MM.1S (cell line): ENCODE measurements at regions not wholly inside any gene's neighbourhood (a gene's known extent, or its start where the extent isn't known, plus 50 kb on each side); places are given as distances from the start of the nearest gene placed in this dataset.

ENCODE experiments used
- EZH2 ChIP-seq: fragments of 300-600 bp; sonication (generic); optimal IDR thresholded peaks from 2 replicates; pipeline ENCODE3; 2017; ENCODE audit warnings: low read depth, mild to moderate bottlenecking, antibody characterized with exemption, low read length, mixed read lengths
- TF ChIP-seq, protein P1 (sequence below): fragments of 300-600 bp; sonication (generic); IDR thresholded peaks from 2 replicates; pipeline ENCODE4 v1.5.1; 2016; ENCODE audit warnings: antibody characterized with exemption, low read length, mixed read lengths

- TF ChIP-seq, protein P1, sequence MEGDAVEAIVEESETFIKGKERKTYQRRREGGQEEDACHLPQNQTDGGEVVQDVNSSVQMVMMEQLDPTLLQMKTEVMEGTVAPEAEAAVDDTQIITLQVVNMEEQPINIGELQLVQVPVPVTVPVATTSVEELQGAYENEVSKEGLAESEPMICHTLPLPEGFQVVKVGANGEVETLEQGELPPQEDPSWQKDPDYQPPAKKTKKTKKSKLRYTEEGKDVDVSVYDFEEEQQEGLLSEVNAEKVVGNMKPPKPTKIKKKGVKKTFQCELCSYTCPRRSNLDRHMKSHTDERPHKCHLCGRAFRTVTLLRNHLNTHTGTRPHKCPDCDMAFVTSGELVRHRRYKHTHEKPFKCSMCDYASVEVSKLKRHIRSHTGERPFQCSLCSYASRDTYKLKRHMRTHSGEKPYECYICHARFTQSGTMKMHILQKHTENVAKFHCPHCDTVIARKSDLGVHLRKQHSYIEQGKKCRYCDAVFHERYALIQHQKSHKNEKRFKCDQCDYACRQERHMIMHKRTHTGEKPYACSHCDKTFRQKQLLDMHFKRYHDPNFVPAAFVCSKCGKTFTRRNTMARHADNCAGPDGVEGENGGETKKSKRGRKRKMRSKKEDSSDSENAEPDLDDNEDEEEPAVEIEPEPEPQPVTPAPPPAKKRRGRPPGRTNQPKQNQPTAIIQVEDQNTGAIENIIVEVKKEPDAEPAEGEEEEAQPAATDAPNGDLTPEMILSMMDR: no peak
- TF ChIP-seq EZH2: no peak
These were observed 797.4 kb downstream of the C12orf50 start for GRCh38 chr12:87231818-87232217.
